Amygdala (tissue), 56 donors: ENCODE measurements at regions not wholly inside any gene's neighbourhood (a gene's known extent, or its start where the extent isn't known, plus 50 kb on each side); places are given as distances from the start of the nearest gene placed in this dataset.
"Not testable (repeated sequence)": the region's sequence is repeated elsewhere in the genome, so short reads cannot be mapped to it uniquely, and the experiment has no call there.

Source experiments
- DNase-seq, 56 donors: peaks; one replicate each; lab custom pipeline; 2025; lab: John Stamatoyannopoulos, UW

DNA sequence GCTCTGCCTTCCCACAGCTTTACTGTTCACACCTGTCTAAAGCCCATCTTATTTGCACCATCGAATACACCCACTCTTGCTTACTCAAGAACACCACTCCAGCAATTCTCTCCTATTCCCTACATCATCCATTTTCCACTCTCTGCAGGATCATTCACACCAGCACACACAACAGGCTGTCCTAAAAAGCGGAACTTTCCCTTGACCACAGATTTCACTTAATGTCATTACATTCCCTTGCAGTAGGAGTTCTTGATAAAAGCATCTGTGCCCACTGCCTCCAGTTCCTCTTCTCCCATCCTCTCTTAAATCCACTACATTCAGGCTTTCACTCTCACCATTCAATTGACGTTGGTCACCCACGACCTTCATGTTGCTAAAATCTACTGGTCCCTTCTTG lies 103.0 kb upstream of the PABPC3 start:
- not testable (repeated sequence) for DNase-seq

DNA sequence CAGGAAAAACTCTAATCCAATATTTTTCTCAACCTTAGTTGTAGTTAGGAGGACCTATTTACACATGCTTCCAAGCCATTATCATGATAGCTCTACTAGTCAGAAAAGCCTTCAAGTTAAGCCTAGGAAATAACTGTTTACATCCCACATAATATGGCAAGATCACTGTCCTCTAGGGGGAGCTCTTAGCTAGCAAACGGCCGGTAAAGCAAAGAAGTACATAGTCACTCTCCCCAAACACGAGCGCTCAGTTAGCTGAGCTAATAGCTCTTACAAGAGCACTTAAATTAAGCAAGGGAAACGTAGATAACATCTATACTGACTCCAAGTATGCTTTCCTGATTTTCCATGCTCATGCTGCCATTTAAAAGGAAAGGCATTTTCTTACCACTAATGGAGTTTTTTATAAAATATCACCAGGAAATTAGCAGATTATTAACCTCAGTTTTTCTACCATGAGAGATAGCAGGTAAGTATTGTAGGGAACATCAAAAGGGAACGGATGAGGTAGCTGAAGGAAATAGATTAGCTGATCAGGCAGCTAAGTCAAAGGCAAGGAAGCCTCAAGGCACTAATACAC lies 100.6 kb upstream of the PABPC3 start:
- DNase-seq, result peak in 22 of 56 donors; percentile 1 to 82 (median 36)

DNA sequence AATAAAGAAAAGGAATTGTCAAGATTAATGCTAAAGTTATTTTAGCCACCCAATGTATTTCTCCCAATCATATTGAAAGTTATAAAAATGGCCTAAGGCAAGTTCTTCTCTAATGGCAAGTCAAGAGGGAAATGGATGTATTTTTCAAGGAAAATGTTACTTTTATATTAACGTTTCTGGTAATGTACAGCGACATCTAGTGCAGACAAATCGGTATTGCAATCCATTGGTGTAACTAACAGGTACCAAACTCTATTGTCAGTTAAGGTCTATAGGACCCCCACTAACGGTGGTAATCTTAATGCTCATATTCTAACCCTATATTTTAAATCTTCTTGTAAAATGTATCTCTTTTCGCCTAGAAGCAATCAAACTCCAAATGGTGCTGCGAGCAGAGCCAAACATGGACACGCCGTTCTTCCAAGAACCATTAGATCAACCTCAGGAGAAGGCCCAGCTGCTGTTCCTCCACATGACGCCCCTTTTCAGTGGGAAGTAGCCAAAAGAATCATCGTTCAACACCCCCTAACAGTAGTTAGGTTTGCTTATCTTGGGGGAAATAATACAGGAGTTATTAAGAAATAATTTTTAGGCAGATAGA lies 98.5 kb upstream of the PABPC3 start:
- DNase-seq, result peak in 2 of 56 donors; percentile 24 to 33

DNA sequence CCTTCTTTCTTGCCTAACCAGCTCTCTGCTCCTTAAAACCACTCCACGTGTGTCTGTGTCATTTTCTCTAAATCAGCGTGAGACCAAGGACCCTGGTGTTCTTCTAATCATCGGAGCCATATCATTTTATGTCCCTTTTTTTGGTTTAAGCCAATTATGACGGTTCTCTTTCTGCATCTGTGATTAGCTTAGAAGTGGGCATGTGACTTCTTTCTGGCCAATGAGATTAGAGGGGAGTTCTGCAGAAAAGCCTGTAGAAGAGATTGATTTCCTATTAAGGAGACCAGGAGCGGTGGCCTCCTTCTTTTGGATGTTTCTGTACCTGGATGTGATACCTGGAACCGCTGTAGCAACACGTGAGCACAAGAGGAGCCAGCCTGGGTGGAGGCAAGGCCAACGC lies 97.5 kb upstream of the PABPC3 start:
- no peak for DNase-seq

DNA sequence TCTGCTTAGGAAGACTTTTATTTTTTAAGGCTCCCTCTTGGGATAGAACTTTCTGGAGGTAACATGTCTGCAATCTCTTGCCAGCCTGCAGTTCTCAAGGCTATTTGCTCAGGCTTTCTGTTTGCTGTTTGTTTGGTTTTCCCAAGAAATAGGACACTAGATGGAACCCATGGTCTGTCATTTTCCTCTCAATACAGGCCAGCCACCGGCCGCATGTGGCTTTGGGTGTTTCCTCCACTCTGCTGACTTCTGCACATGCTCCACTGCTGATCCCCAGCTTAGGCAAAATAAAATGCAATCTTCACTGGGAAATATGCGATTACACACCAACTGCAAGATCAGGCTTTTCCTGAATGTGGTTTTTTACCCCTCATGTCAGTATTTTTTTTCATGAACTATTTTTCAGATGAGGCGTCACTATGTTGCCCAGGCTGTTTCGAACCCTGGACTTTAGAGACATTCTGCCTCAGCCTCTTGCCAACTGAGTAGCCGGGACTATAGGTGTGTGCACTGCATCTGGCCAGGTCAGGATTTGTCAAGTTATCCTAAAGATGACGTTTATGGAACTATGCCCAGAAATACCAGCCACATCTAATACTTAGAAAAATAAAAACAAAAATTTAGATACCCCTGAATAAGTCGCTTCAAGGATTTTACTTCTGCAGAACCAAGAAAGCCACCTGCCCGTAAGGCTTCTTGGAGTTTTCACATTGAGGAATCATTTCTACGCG lies 94.3 kb upstream of the PABPC3 start:
- DNase-seq, result no peak

DNA sequence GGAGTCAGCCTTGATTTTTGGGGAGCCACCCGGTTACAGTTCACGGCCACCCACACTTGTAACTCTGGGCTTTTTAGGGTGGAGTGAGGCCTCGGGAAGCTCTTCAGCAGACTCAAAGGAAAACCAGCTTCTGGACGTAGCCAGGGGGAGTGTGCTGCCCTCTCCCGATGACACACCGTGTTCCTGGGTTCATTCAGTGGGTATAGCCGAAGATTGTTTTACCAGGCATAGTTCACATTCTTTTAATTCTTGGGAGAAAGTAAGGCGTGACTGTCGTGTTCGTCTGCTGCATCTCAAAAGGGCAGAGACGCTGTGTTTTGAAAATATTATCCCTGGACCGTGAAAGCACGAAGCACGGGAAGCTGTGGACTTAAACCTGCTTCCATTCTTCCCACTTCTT lies 93.6 kb upstream of the PABPC3 start:
- not testable (repeated sequence) for DNase-seq

DNA sequence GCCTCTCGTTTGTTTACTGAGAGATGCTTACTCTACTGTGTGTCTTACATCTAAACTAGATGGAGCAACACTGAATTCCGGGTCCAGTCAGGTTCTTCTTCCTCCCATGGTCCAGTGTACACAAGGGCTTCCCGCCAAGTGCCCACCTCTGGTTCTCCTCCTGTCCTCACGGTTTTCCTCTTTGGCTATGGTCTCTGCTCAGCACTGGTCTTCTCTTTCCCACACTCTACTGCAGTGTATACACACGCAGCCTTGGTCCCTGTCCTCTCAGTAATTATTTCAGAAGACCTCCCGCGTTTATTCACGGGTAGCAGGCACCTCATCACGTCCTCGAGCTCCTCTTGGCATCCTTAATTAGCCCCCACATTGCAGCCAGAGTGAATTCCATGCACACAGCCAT lies 91.4 kb upstream of the PABPC3 start:
- not testable (repeated sequence) for DNase-seq

DNA sequence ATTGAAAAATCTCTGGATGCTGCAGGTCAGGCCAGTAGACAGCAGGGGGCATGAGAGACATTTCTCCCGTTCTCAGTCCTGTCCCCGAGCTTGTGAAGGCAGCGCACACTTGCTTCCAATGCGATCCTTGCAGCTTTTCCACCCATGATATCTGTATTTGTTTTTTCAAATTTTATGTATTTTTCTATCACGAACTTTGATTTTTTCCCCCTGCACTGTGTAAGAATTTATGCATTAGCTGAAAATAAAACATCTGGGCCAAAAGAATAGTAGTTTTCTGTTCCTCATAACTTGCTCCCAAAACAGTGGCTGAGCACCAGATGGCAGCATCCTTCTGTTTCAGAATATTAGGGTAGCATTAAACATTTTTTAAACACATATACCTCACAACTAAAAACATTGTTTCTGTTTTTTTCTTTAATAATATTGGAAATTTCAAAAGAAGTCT lies 90.9 kb upstream of the PABPC3 start:
- DNase-seq, result peak in 8 of 56 donors; percentile 11 to 53 (median 22)

DNA sequence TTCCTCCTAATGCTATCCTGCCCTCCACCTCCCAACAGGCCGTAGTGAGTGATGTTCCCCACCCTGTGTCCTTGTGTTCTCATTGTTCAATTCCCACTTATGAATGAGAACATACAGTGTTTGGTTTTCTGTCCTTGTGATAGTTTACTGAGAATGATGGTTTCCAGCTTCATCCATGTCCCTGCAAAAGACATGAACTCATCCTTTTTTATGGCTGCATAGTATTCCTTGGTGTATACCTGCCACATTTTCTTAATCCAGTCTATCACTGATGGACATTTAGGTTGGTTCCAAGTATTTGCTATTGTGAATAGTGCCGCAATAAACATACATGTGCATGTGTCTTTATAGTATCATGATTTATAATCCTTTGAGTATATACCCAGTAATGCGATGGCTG lies 88.5 kb upstream of the PABPC3 start:
- not testable (repeated sequence) for DNase-seq

DNA sequence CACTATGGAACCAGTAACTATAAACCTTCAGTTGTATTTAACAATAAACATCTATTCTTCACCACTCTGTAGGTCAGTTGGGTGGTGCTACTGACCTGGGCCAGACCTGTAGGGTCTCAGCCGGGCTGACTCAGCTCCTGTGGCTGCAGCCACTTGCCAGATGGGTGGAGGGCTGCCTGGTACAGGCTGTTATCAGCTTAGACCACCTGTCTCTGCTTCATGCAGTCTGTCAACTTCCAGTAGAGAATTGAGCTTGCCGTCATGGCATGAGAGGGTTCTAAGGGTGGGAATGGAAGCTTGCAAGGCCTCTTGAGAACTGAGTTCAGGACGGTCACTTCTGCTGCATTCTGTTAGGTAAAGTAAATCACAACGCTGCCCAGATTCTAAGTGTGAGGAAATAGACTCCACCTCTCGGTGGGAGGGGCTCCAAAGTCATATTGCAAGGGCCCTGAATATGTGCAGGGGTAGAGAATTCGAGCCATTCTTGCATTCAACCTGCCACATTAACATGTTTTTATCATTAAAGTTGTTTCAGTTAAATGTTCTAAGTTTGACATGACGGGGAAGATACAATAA lies 81.5 kb upstream of the PABPC3 start:
- not testable (repeated sequence) for DNase-seq

DNA sequence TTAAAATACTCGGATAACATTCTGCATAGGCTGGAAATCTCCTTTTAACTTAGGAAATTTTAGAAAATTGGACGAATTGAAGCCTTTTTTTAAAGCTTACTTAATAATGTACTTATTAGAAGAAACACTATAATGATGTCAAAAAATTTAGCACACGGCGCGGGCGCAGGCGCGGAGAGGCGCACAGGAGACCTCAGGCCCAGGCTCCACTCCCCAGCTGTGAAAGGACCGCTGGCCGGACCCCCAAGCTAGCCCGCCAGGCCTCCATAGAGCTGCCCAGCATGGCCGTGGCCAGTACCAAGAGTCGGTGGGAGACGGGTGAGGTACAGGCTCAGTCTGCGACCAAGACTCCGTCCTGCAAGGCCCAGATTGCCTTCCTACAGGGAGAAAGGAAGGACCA lies 78.8 kb upstream of the PABPC3 start:
- not testable (repeated sequence) for DNase-seq

DNA sequence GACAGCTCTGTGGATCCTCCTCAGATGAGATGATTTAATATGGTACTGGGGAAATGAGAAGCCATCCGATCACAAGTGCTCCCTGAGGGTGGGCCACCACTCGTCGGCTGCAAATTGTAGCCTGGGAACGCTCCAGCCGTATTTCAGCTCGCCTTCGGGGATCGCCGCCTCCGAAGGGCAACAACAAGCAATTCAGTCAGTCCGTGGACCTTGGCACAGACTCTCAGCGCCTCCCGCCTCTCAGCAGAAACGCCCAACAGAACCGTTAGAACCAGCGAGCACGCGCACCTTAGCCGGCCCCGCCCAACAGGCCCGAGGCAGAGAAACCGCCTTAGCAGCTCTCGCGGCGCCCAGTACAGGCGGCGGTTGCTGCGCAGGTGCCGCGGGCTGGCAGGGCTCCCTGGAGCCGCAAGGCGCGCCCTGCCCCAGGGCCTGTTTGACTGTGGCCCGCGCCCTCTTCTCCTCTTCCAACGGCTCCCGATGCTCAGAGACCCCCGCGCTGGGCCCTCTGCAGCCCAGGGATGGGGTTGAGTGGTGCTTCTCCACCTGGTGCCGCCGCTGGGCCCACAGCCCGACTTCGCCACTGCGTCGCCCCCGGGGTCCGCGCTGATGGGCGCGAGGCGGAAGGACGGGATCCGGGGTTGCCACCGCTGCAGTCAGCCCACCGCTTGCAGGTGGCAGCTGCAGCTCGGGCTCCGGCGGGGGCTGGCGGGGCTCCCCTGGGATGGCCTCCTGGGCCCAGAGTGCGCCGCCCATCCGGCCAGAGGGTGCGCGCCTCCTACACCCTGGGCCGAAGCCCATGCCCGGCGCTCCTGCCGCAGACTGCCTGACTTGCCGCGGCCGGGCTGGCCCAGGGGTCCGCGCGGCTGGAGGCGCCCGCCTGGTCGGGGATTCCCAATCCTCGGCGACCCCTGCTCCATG lies 77.9 kb upstream of the PABPC3 start:
- DNase-seq, result peak in 31 of 56 donors; percentile 5 to 61 (median 32)

DNA sequence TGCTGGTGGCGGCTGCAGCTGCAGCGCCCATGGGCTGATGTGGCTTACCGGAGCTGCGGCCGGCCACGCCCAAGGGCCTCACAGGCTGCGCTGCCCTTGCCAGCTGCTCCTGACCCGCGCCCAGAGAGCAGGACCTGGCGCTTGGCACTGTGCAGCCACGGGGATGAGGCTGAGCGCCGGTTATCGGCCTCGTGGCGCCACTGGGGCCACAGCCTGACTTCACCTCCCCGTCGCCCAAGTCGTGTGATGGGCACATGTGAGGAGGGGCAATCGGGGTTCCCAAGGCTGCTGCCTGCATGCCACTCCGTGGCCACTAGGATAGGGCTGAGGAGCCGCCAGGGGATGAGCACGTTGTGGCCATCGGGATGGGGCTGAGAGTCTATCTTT lies 77.2 kb upstream of the PABPC3 start:
- peak in 2 of 56 donors; percentile 28 to 42 for DNase-seq

DNA sequence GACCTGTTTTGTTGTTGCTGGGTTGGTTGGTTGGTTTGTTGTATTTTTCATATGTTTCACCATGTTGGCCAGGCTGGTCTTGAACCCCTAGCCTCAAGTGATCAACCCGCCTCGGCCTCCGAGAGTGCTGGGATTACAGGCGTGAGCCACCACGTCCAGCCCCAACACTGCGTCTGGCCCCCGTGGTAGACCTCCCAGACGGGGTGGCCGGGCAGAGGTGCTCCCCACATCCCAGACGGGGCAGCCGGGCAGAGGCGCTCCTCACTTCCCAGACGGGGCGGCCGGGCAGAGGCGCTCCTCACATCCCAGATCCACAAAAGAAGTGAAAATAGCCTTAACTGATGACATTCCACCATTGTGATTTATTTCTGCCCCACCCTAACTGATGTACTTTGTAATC lies 76.2 kb upstream of the PABPC3 start:
- DNase-seq, result not testable (repeated sequence)

DNA sequence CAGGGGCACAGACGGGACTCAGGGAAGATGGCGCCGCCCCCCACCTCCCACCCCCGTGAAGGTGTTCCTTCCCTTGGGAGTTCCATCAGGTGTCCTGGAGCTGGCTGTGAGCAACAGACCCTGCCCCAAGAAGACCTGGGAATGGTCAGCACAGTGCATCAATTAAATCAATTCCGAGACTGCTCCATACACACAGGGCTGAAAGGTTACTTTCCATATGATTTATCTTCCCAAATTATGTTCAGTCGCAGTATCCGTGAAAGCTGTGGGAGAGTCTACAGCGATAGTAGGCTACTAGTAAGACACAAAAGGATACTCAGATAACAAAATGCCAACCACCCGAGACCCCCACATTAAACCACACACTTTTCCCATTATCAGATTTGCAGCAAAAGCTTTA lies 71.8 kb upstream of the PABPC3 start:
- DNase-seq, result no peak

DNA sequence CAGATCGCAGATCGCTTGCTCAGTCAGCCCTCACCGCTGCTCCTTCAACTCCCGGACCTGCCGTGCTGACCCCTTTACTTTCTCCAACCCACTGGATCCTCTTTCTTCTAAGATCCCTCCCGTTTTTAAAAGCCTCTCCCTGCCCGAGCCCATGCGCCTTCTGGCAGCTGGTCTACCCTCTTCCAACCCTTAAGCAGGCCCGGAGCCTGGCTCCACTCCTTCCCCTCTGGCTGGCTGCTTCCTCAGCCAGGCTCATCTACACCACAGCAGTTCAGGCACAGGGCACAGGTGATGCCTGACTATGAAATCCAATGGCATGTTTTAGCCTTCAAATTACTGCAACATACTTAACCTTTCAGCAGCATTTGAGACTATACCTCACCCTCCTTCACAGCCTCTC lies 63.8 kb upstream of the PABPC3 start:
- no peak for DNase-seq

DNA sequence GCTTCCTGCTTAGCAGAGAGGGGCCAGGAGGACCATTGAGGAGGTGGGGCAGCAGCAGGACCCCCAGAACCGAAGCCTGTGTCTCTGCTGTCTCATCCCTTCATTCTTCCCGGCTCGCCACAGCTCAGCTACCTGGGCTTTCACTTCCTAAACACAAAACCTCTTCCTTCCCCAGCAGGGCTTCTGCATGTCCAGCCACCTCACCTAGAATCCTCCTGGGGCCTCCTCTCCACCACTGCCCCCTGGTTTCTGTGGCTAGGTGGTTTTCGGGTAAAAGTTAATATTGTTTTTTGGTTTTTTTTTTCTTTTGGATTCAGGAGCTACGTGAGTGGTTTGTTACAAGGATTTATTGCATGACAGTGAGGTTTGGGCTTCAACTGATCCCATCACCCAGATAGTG lies 61.8 kb upstream of the PABPC3 start:
- no peak for DNase-seq

DNA sequence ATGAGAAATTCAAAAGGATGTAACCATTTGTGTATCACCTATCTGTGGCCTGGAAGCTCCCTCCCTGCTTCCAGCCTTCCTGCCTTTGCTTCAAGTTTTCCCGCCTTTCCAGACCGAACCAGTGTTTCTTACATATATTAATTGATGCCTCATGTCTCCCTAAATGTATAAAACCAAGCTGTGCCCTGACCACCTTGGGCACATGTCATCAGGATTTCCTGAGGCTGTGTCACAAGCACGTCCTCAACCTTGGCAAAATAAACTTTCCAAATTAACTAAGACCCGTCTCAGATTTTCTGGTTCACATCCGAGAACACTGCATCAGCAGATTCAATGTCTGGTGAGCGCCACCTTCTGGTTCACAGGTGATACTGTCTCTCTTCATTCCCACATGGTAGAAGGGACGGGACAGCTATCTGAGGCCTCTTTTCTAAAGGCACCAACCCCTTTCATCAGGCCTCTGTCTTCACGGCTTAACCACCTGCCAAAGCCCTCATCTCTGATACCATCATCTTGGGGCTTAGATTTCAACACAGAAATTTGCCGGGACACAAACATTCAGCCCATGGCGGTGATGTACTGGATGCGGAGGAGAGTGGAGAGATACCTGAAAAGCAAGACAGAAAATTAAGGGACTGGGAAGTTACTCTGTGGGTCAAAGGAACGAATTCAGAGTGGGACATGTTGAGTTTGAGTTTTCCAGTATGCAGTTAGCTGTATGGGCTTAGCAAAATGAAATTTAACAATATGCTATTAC lies 58.7 kb upstream of the PABPC3 start:
- DNase-seq, result peak in 37 of 56 donors; percentile 6 to 71 (median 31)

DNA sequence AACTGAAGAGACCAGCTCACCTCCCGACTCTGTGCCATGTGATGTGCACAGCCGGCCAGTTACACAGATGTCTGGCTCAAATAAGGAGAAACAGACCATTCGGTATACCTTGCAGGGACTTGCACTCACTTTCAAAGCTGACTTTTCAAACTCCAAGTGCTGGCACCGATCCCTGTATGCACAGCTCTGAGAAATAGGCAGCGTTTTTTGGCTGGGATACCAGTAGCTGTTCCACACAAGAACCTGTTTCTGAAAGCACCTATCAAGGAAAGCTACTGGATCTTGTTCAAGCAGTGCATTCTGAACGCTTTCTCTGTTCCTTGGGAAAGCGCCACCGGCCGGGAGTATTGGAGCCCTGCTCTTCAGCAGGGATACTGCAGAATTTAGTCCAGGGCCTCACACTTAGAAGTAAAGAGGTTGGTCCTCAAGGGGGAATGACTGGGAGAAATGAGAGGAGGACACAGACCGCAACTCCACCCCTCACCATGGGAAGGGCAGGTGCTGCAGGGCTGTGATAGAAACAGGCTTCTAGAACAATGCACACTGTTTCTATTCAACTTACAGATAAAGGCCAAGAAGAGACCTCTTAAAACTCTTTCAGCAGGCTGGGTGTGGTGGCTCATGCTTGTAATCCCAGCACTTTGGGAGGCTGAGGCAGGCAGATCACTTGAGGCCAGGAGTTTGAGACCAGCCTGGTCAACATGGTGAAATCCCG lies 53.6 kb upstream of the PABPC3 start:
- DNase-seq, result no peak
